ENCODE measurements at regions not wholly inside any gene's neighbourhood (a gene's known extent, or its start where the extent isn't known, plus 50 kb on each side); places are given as distances from the start of the nearest gene placed in this dataset.

GRCh38 chr17:63378411-63379375 is 67.4 kb downstream of the CYB561 start:
- Histone ChIP-seq H3K4me2 (ENCODE audit: low read length) (no peak overlapping the region), H3K9ac (ENCODE audit: low read length) (no peak overlapping the region), H2AFZ (ENCODE audit: low read depth, low read length) (no peak overlapping the region), H3K4me3 (ENCODE audit: low read length) (no peak overlapping the region), H3K9me3 (ENCODE audit: insufficient read depth, low read length) (peaks cover 8% of the 10 kb centered on the region), H4K20me1 (ENCODE audit: insufficient read depth, low read length) (no peaks in the 10 kb centered on the region), H3K4me1 (ENCODE audit: low read length) (no peaks in the 10 kb centered on the region), H3K27me3 (ENCODE audit: low read depth, low read length) (no peaks in the 10 kb centered on the region), H3K79me2 (ENCODE audit: low read length) (no peaks in the 10 kb centered on the region), H3K36me3 (replicated peaks; ENCODE audit: low read depth, low read length) (no peaks in the 10 kb centered on the region), H3K27ac (ENCODE audit: low read length) (no peak overlapping the region)
- no peak for TF ChIP-seq EZH2phosphoT487 (IDR thresholded peaks at IDR 0.05; ENCODE audit: low read depth)
- TF ChIP-seq, protein P1, sequence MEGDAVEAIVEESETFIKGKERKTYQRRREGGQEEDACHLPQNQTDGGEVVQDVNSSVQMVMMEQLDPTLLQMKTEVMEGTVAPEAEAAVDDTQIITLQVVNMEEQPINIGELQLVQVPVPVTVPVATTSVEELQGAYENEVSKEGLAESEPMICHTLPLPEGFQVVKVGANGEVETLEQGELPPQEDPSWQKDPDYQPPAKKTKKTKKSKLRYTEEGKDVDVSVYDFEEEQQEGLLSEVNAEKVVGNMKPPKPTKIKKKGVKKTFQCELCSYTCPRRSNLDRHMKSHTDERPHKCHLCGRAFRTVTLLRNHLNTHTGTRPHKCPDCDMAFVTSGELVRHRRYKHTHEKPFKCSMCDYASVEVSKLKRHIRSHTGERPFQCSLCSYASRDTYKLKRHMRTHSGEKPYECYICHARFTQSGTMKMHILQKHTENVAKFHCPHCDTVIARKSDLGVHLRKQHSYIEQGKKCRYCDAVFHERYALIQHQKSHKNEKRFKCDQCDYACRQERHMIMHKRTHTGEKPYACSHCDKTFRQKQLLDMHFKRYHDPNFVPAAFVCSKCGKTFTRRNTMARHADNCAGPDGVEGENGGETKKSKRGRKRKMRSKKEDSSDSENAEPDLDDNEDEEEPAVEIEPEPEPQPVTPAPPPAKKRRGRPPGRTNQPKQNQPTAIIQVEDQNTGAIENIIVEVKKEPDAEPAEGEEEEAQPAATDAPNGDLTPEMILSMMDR (IDR thresholded peaks at IDR 0.05; ENCODE audit: low read depth, low read length): no peak

DNA sequence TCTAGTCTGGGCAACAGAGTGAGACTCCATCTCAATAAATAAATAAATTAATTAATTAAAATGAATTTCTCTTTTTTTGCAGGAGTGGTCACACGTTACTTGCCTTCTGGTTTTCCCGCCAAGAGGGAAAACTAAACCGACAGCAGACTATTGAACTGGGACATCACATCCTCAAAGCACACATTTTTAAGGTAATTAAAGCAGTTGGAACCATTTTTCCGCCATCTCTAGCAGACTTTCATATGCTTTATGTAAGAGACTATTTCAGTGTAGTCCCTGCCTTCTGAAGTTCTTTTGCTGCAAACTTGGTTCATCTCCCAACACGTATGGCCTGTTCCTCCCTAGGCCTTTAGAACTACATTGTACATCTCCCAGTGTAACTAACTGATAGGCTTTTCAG is 66.5 kb downstream of the CYB561 start:
- no peaks in the 10 kb centered on the region for H3K36me3 ChIP-seq (replicated peaks; ENCODE audit: low read depth, low read length)

DNA sequence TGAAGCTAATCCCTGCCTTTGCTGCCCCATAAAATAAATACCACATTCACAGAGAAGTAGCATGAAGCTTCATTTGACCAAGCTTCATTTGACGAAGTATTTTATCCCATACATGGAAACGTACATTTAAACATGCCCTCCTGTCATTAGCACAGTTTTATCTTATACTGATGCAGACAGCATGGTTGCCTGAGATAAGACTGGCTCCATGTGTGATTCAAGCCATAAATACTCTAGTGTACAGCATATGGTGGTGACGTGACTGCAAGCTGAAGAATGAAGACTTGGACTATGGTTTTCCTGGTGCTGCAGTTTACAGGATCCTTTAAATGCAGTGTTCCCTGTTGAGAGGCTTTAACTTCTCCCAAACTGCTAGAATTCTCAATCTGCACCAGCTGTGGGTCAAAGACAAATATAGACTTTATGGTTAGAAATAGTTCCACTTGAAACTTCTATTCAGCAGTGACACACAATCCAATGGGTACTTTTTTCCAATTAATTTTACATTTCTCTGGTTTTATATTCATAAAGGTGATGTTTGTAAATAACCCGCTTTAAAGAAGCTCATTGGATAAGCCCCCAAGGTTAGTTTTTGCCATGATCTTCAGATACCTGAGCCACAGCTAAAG is 64.9 kb downstream of the CYB561 start:
- H3K4me3 ChIP-seq (ENCODE audit: low read length): no peak overlapping the region
- no peak for TF ChIP-seq EZH2phosphoT487 (IDR thresholded peaks at IDR 0.05; ENCODE audit: low read depth)
- no peaks in the 10 kb centered on the region for H3K36me3 ChIP-seq (replicated peaks; ENCODE audit: low read depth, low read length)
- H3K27ac ChIP-seq (ENCODE audit: low read length): no peak overlapping the region
- H3K9me3 ChIP-seq (ENCODE audit: insufficient read depth, low read length): peaks cover 8% of the 10 kb centered on the region
- H3K79me2 ChIP-seq (ENCODE audit: low read length): no peaks in the 10 kb centered on the region
- H3K9ac ChIP-seq (ENCODE audit: low read length): no peak overlapping the region
- H2AFZ ChIP-seq (ENCODE audit: low read depth, low read length): no peak overlapping the region
- no peaks in the 10 kb centered on the region for H3K27me3 ChIP-seq (ENCODE audit: low read depth, low read length)
- no peak overlapping the region for H3K4me2 ChIP-seq (ENCODE audit: low read length)
- no peaks in the 10 kb centered on the region for H4K20me1 ChIP-seq (ENCODE audit: insufficient read depth, low read length)
- no peaks in the 10 kb centered on the region for H3K4me1 ChIP-seq (ENCODE audit: low read length)

More for the DNA sequence above, 66.5 kb downstream of the CYB561 start:
- no peaks in the 10 kb centered on the region for H4K20me1 ChIP-seq (ENCODE audit: insufficient read depth, low read length)
- no peak overlapping the region for H3K9ac ChIP-seq (ENCODE audit: low read length)
- no peaks in the 10 kb centered on the region for H3K27me3 ChIP-seq (ENCODE audit: low read depth, low read length)
- H3K4me2 ChIP-seq (ENCODE audit: low read length): no peak overlapping the region
- H3K9me3 ChIP-seq (ENCODE audit: insufficient read depth, low read length): peaks cover 8% of the 10 kb centered on the region
- no peak overlapping the region for H3K27ac ChIP-seq (ENCODE audit: low read length)
- TF ChIP-seq, protein P1 (IDR thresholded peaks at IDR 0.05; ENCODE audit: low read depth, low read length): no peak
- no peak for TF ChIP-seq EZH2phosphoT487 (IDR thresholded peaks at IDR 0.05; ENCODE audit: low read depth)
- H2AFZ ChIP-seq (ENCODE audit: low read depth, low read length): no peak overlapping the region
- no peaks in the 10 kb centered on the region for H3K4me1 ChIP-seq (ENCODE audit: low read length)
- H3K79me2 ChIP-seq (ENCODE audit: low read length): no peaks in the 10 kb centered on the region
- no peak overlapping the region for H3K4me3 ChIP-seq (ENCODE audit: low read length)

- Histone ChIP-seq H3K9me3 (ENCODE audit: insufficient read depth, low read length) (peaks cover 8% of the 10 kb centered on the region), H3K36me3 (replicated peaks; ENCODE audit: low read depth, low read length) (no peaks in the 10 kb centered on the region), H3K9ac (ENCODE audit: low read length) (no peak overlapping the region), H3K4me3 (ENCODE audit: low read length) (no peak overlapping the region), H3K79me2 (ENCODE audit: low read length) (no peaks in the 10 kb centered on the region), H3K27me3 (ENCODE audit: low read depth, low read length) (no peaks in the 10 kb centered on the region), H2AFZ (ENCODE audit: low read depth, low read length) (no peak overlapping the region), H3K4me1 (ENCODE audit: low read length) (no peaks in the 10 kb centered on the region), H4K20me1 (ENCODE audit: insufficient read depth, low read length) (no peaks in the 10 kb centered on the region), H3K4me2 (ENCODE audit: low read length) (no peak overlapping the region), H3K27ac (ENCODE audit: low read length) (no peak overlapping the region)
- TF ChIP-seq, protein P1 (IDR thresholded peaks at IDR 0.05; ENCODE audit: low read depth, low read length): no peak
- no peak for TF ChIP-seq EZH2phosphoT487 (IDR thresholded peaks at IDR 0.05; ENCODE audit: low read depth)
Observed at GRCh38 chr17:63382136-63382535, 64.0 kb downstream of the CYB561 start.

All from OCI-LY3 (cell line).